ENCODE measurements at regions not wholly inside any gene's neighbourhood (a gene's known extent, or its start where the extent isn't known, plus 50 kb on each side); places are given as distances from the start of the nearest gene placed in this dataset.

DNA sequence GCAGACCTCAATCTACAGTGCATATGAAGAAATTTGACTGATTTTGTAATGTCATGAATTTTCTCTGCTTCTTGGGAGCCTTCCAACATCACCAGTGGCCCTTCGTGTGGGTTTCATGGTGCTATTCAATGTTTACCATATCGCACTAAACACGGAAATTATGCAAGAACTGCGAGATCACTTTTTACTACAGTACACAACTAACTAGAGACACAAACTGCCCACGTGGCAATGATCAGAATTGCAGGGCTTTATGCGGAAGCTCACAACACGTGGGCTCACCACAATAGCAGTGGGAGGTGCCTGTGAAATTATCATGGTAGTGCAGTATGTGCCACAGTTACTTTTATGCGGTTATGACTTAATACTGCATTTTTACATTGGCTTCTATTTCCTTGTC is 449.7 kb upstream of the KLF6 start:
- WGBS, 2 donors, result 77 to 79% methylated on average over 8 of the region's 8 CpGs
- peaks cover 0 to 17% (median 13%) of the 10 kb centered on the region in 4 donors for H3K4me1 ChIP-seq
- intact Hi-C loops (cut with DNase I), result no loop called here
- no peak overlapping the region for H3K4me3 ChIP-seq
- H3K9me3 ChIP-seq, result peaks cover 0 to 3% (median 1%) of the 10 kb centered on the region in 4 donors
- no peak overlapping the region for H3K27ac ChIP-seq
- no peak for TF ChIP-seq EP300 (IDR thresholded peaks at IDR 0.05)
- TF ChIP-seq POLR2A (IDR thresholded peaks at IDR 0.05), result no peak
- TF ChIP-seq POLR2AphosphoS5 (IDR thresholded peaks at IDR 0.05), result no peak
- TF ChIP-seq CTCF (IDR thresholded peaks at IDR 0.05), result no peak
- no peak for DNase-seq
- no peaks in the 10 kb centered on the region for H3K36me3 ChIP-seq
- no peaks in the 10 kb centered on the region for H3K27me3 ChIP-seq

- peak overlapping the region in 1 of 4 donors; percentile 31 for H3K27ac ChIP-seq
- no peaks in the 10 kb centered on the region for H3K27me3 ChIP-seq
- 95% methylated on average over 7 of the region's 7 CpGs for WGBS, 2 donors
- intact Hi-C loops (cut with DNase I), result no loop called here
- H3K36me3 ChIP-seq, result no peaks in the 10 kb centered on the region
- peaks cover 0 to 2% (median 0%) of the 10 kb centered on the region in 4 donors for H3K9me3 ChIP-seq
- no peak for DNase-seq
- no peak for TF ChIP-seq CTCF (IDR thresholded peaks at IDR 0.05)
- no peak for TF ChIP-seq POLR2A (IDR thresholded peaks at IDR 0.05)
- TF ChIP-seq EP300 (IDR thresholded peaks at IDR 0.05), result no peak
- TF ChIP-seq POLR2AphosphoS5 (IDR thresholded peaks at IDR 0.05), result no peak
- H3K4me3 ChIP-seq, result no peak overlapping the region
- H3K4me1 ChIP-seq, result peaks cover 0 to 20% (median 9%) of the 10 kb centered on the region in 4 donors
Measured at GRCh38 chr10:4231439-4231838, 446.4 kb upstream of the KLF6 start.

DNA sequence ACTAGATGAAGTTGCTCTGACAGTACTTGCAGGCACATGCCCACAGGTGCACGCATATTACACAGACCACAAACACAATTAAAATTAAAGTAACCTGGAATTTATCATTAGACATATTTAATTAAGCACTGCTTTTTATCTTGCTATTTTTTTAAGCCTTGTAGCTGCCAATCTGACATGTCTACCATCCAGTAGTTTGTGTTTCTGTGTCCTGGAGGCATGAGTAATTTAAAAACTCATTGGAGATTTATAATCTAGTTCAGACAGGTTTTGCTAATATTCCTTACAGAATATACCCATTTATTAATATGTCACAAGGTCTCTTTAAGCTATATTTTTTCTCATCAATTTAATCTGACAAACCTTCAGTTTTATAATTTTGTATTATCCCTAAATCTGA is 445.0 kb upstream of the KLF6 start:
- no peak for TF ChIP-seq POLR2A (IDR thresholded peaks at IDR 0.05)
- no peak for TF ChIP-seq CTCF (IDR thresholded peaks at IDR 0.05)
- TF ChIP-seq POLR2AphosphoS5 (IDR thresholded peaks at IDR 0.05), result no peak
- TF ChIP-seq EP300 (IDR thresholded peaks at IDR 0.05), result no peak
- H3K36me3 ChIP-seq, result no peaks in the 10 kb centered on the region
- 21 to 75% methylated on average over 1 of the region's 1 CpG for WGBS, 2 donors
- intact Hi-C loops (cut with DNase I), result no loop called here
- no peaks in the 10 kb centered on the region for H3K27me3 ChIP-seq
- no peak overlapping the region for H3K4me3 ChIP-seq
- peaks cover 0 to 2% (median 0%) of the 10 kb centered on the region in 4 donors for H3K9me3 ChIP-seq
- H3K27ac ChIP-seq, result no peak overlapping the region
- DNase-seq, result no peak
- peaks cover 0 to 20% (median 9%) of the 10 kb centered on the region in 4 donors for H3K4me1 ChIP-seq

DNA sequence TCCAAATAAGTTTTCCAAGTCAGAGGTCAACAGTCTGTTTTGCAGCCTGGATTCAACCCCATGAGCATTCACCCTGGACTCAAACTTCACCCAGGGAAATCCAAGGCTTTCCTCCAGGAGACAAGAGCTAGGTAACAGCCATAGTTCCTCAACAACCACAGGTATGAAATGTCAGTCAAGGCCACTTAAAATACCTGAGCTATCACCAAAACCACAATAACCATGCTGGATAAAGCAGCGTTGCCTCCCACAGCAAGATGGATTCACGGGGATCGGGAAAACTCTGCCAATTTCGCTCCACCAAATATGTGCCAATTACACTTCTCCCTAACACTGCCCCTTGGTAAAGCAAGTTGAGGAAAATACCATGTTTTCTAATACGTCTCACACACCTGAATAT is 444.1 kb upstream of the KLF6 start:
- 96 to 97% methylated on average over 5 of the region's 5 CpGs for WGBS, 2 donors
- no peak overlapping the region for H3K4me3 ChIP-seq
- TF ChIP-seq POLR2A (IDR thresholded peaks at IDR 0.05) (no peak), EP300 (IDR thresholded peaks at IDR 0.05) (no peak), CTCF (IDR thresholded peaks at IDR 0.05) (no peak), POLR2AphosphoS5 (IDR thresholded peaks at IDR 0.05) (no peak)
- peaks cover 0 to 20% (median 9%) of the 10 kb centered on the region in 4 donors for H3K4me1 ChIP-seq
- no peak for DNase-seq
- H3K27me3 ChIP-seq, result no peaks in the 10 kb centered on the region
- H3K36me3 ChIP-seq, result no peaks in the 10 kb centered on the region
- H3K9me3 ChIP-seq, result peaks cover 0 to 2% (median 0%) of the 10 kb centered on the region in 4 donors
- no peak overlapping the region for H3K27ac ChIP-seq
- intact Hi-C loops (cut with DNase I), result no loop called here

- intact Hi-C loops (cut with DNase I), result no loop called here
- Histone ChIP-seq H3K4me1 (peaks cover 0 to 20% (median 9%) of the 10 kb centered on the region in 4 donors), H3K27ac (no peak overlapping the region), H3K27me3 (no peaks in the 10 kb centered on the region), H3K4me3 (no peak overlapping the region), H3K9me3 (no peaks in the 10 kb centered on the region), H3K36me3 (no peaks in the 10 kb centered on the region)
- no peak for DNase-seq
- no peak for TF ChIP-seq EP300 (IDR thresholded peaks at IDR 0.05)
- TF ChIP-seq POLR2A (IDR thresholded peaks at IDR 0.05), result no peak
- TF ChIP-seq POLR2AphosphoS5 (IDR thresholded peaks at IDR 0.05), result no peak
- TF ChIP-seq CTCF (IDR thresholded peaks at IDR 0.05), result no peak
Measured at GRCh38 chr10:4227586-4227985, 442.6 kb upstream of the KLF6 start.

Data from sigmoid colon (tissue), 6 donors.